Common myeloid progenitor, CD34-positive (primary cell): ENCODE measurements at regions not wholly inside any gene's neighbourhood (a gene's known extent, or its start where the extent isn't known, plus 50 kb on each side); places are given as distances from the start of the nearest gene placed in this dataset.

Experiments
- CTCF ChIA-PET: fragments of 350-600 bp; sonication (Branson Sonifier 250); formaldehyde crosslinking; loops from one replicate; lab custom pipeline; 2021; ENCODE audit warnings: antibody characterized with exemption; lab: Charles Lee
- POLR2A ChIA-PET: fragments of 350-600 bp; sonication (Branson Sonifier 250); formaldehyde crosslinking; loops from one replicate; lab custom pipeline; 2021; ENCODE audit warnings: antibody characterized with exemption; lab: Charles Lee
- DNase-seq, 3 donors: peaks; one replicate each; pipeline versions ENCODE4 v3.0.0 to v3.0.0-alpha.2; 2013
- H3K27ac ChIP-seq, 2 experiments: 1 replicate in 1 of 2; 2 replicates in 1 of 2; pipeline ENCODE4 v1.7.0; 2013; ENCODE audit warnings: inconsistent platforms in 2 of 2, low read length in 2 of 2, mild to moderate bottlenecking in 2 of 2, low read depth in 1 of 2, moderate library complexity in 1 of 2; ENCODE audit not compliant: severe bottlenecking in 2 of 2, insufficient read depth in 1 of 2, poor library complexity in 1 of 2
- H3K27me3 ChIP-seq, 5 experiments: replicated peaks in 2 of 5; 1 replicate in 3 of 5; 2 replicates in 2 of 5; pipeline versions ENCODE4 v1.6.1 to v1.7.0; 2013; ENCODE audit warnings: low read length in 4 of 5, mild to moderate bottlenecking in 2 of 5, moderate library complexity in 2 of 5, inconsistent platforms in 1 of 5; ENCODE audit not compliant: insufficient read depth in 5 of 5, control insufficient read depth in 4 of 5
- H3K36me3 ChIP-seq, 4 experiments: 1 replicate in 2 of 4; 2 replicates in 2 of 4; pipeline versions ENCODE4 v1.6.1 to v1.7.0; 2013; ENCODE audit warnings: low read length in 3 of 4, control low read depth in 1 of 4, mild to moderate bottlenecking in 1 of 4; ENCODE audit not compliant: control insufficient read depth in 4 of 4, insufficient read depth in 4 of 4
- H3K4me1 ChIP-seq, 4 experiments: 1 replicate in 3 of 4; 2 replicates in 1 of 4; pipeline versions ENCODE4 v1.6.1 to v1.7.1; 2013; ENCODE audit warnings: low read length in 3 of 4, mild to moderate bottlenecking in 3 of 4, control low read depth in 1 of 4, inconsistent platforms in 1 of 4, moderate library complexity in 1 of 4; ENCODE audit not compliant: control insufficient read depth in 4 of 4, insufficient read depth in 4 of 4; ENCODE audit errors: control extremely low read depth in 1 of 4
- H3K4me3 ChIP-seq, 7 experiments: 1 replicate in 4 of 7; 2 replicates in 3 of 7; pipeline versions ENCODE4 v1.5.1 to v1.7.0; 2013; ENCODE audit warnings: mild to moderate bottlenecking in 7 of 7, low read length in 6 of 7, moderate library complexity in 6 of 7, inconsistent platforms in 2 of 7, low read depth in 2 of 7, control low read depth in 1 of 7; ENCODE audit not compliant: insufficient read depth in 4 of 7, control insufficient read depth in 1 of 7; ENCODE audit errors: extremely low read depth in 1 of 7
- H3K9me3 ChIP-seq, 5 experiments: 1 replicate in 4 of 5; 2 replicates in 1 of 5; pipeline versions ENCODE4 v1.6.1 to v1.7.1; 2013; ENCODE audit warnings: low read length in 4 of 5, mild to moderate bottlenecking in 2 of 5, inconsistent platforms in 1 of 5, low read depth in 1 of 5, moderate library complexity in 1 of 5; ENCODE audit not compliant: control insufficient read depth in 4 of 5, insufficient read depth in 2 of 5; ENCODE audit errors: control extremely low read depth in 1 of 5
- WGBS: methylation state at CpG from one replicate; pipeline ENCODE4 v1.1.5; 2013; ENCODE audit not compliant: insufficient coverage; 5-methylcytosine and 5-hydroxymethylcytosine counted together

DNA sequence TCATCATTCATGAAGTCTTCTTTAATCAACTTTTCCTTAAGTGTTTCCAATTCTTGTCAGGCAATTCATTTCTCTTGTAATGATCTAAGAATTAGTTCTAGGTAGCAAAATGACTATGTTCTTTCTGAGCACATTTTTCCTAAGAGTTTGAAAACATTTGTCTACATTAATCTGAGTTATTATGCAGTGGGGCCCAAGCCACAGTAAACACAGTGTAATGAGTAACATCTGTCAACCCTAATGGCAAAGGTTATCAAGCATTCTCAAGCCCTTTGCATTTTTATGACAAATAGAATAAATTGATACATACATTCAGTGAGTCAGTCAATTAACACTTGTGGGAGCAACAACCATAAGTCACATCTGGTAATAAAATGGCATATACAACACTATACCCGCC, 106.7 kb upstream of the ZC3H12C start:
- 83% methylated on average over 1 of the region's 1 CpG for WGBS
- H3K9me3 ChIP-seq = peaks cover 0 to 4% (median 0%) of the 10 kb centered on the region in 5 experiments
- no peak for DNase-seq

GRCh38 chr11:109991835-109992234, 101.4 kb upstream of the ZC3H12C start:
- peaks cover 0 to 2% (median 1%) of the 10 kb centered on the region in 4 experiments for H3K4me1 ChIP-seq
- DNase-seq = no peak
- ChIA-PET CTCF (interaction anchor here (1.0 kb wide), 1 partner anchor 16 kb away, joined by 3 read pairs; no protein-coding TSS in a partner anchor), POLR2A (no interaction called here)
- no CpG with 5 or more reads among the region's 1 CpG for WGBS
- H3K27me3 ChIP-seq = no peaks in the 10 kb centered on the region
- H3K36me3 ChIP-seq = peaks cover 0 to 2% (median 0%) of the 10 kb centered on the region in 4 experiments
- H3K9me3 ChIP-seq = no peaks in the 10 kb centered on the region
- H3K27ac ChIP-seq = no peak overlapping the region
- H3K4me3 ChIP-seq = no peak overlapping the region

More for the DNA sequence above, 106.7 kb upstream of the ZC3H12C start:
- H3K27me3 ChIP-seq = no peaks in the 10 kb centered on the region
- H3K4me1 ChIP-seq = peaks cover 0 to 17% (median 6%) of the 10 kb centered on the region in 4 experiments
- H3K4me3 ChIP-seq = no peak overlapping the region
- peaks cover 0 to 2% (median 0%) of the 10 kb centered on the region in 4 experiments for H3K36me3 ChIP-seq
- ChIA-PET POLR2A (no interaction called here), CTCF (interaction anchor here (1.1 kb wide), 1 partner anchor 214 kb away, joined by 3 read pairs; no protein-coding TSS in a partner anchor)
- no peak overlapping the region for H3K27ac ChIP-seq

GRCh38 chr11:109993786-109994185, 99.4 kb upstream of the ZC3H12C start:
- H3K36me3 ChIP-seq = peaks cover 0 to 2% (median 0%) of the 10 kb centered on the region in 4 experiments
- no peaks in the 10 kb centered on the region for H3K9me3 ChIP-seq
- no peak overlapping the region for H3K27ac ChIP-seq
- 100% methylated on average over 1 of the region's 1 CpG for WGBS
- H3K4me1 ChIP-seq = peaks cover 0 to 10% (median 3%) of the 10 kb centered on the region in 4 experiments
- no peak overlapping the region for H3K4me3 ChIP-seq
- ChIA-PET POLR2A (no interaction called here), CTCF (no interaction called here)
- H3K27me3 ChIP-seq = no peaks in the 10 kb centered on the region
- no peak for DNase-seq

- H3K9me3 ChIP-seq = no peaks in the 10 kb centered on the region
- H3K27ac ChIP-seq = no peak overlapping the region
- ChIA-PET POLR2A (no interaction called here), CTCF (no interaction called here)
- WGBS = 99% methylated on average over 6 of the region's 6 CpGs
- H3K27me3 ChIP-seq = no peaks in the 10 kb centered on the region
- no peaks in the 10 kb centered on the region for H3K36me3 ChIP-seq
- no peak for DNase-seq
- H3K4me3 ChIP-seq = no peak overlapping the region
- peaks cover 0 to 18% (median 8%) of the 10 kb centered on the region in 4 experiments for H3K4me1 ChIP-seq
Observed at GRCh38 chr11:109994907-109995306, 98.3 kb upstream of the ZC3H12C start.

GRCh38 chr11:109996060-109996459, 97.1 kb upstream of the ZC3H12C start:
- no peaks in the 10 kb centered on the region for H3K27me3 ChIP-seq
- H3K27ac ChIP-seq = no peak overlapping the region
- no peaks in the 10 kb centered on the region for H3K9me3 ChIP-seq
- no peak overlapping the region for H3K4me3 ChIP-seq
- ChIA-PET CTCF (no interaction called here), POLR2A (no interaction called here)
- no peaks in the 10 kb centered on the region for H3K36me3 ChIP-seq
- DNase-seq = no peak
- peaks cover 0 to 21% (median 11%) of the 10 kb centered on the region in 4 experiments for H3K4me1 ChIP-seq

DNA sequence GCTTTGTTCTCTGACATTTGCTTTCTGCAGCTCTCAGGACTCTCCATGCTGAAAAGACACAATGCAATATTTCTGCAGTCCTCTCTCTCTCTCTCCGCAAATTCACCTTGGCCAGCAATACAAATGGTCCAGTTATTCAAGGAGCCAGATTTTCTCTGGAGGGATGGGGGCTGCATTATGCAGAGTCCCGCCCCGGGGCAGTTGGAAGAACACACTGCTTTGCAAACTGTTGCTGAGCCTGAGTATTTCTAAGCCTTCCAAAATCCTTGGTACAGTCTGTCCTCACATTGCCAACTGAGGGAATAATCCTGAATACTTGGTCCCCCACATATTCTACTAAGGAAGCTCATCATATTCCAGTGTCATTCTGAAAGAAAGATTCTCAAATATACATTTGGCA, 94.3 kb upstream of the ZC3H12C start:
- ChIA-PET POLR2A (no interaction called here), CTCF (interaction anchor here (1.6 to 1.7 kb wide), 2 partner anchors 10 to 16 kb away, joined by 4 to 5 read pairs; no protein-coding TSS in a partner anchor)
- H3K27me3 ChIP-seq = no peaks in the 10 kb centered on the region
- no peaks in the 10 kb centered on the region for H3K9me3 ChIP-seq
- H3K36me3 ChIP-seq = no peaks in the 10 kb centered on the region
- no peak overlapping the region for H3K27ac ChIP-seq
- DNase-seq = no peak
- 94% methylated on average over 3 of the region's 3 CpGs for WGBS
- no peak overlapping the region for H3K4me3 ChIP-seq
- H3K4me1 ChIP-seq = peaks cover 0 to 21% (median 10%) of the 10 kb centered on the region in 4 experiments

GRCh38 chr11:110000031-110000502, 93.1 kb upstream of the ZC3H12C start:
- no peak overlapping the region for H3K27ac ChIP-seq
- H3K4me3 ChIP-seq = no peak overlapping the region
- no CpG with 5 or more reads among the region's 6 CpGs for WGBS
- H3K27me3 ChIP-seq = no peaks in the 10 kb centered on the region
- peak; percentile 72 to 87 (median 86) for DNase-seq
- H3K36me3 ChIP-seq = no peaks in the 10 kb centered on the region
- ChIA-PET CTCF (interaction anchor here (0.7 to 1.7 kb wide), 3 partner anchors 9 to 48 kb away, joined by 3 to 5 read pairs (median 4); no protein-coding TSS in a partner anchor), POLR2A (interaction anchor here (0.6 kb wide), 1 partner anchor 9 kb away, joined by 3 read pairs; no protein-coding TSS in a partner anchor)
- no peaks in the 10 kb centered on the region for H3K9me3 ChIP-seq
- H3K4me1 ChIP-seq = peaks cover 0 to 21% (median 10%) of the 10 kb centered on the region in 4 experiments
